C4-2B (cell line): ENCODE measurements at regions not wholly inside any gene's neighbourhood (a gene's known extent, or its start where the extent isn't known, plus 50 kb on each side); places are given as distances from the start of the nearest gene placed in this dataset.

Experiments
- H3K27ac ChIP-seq: fragments of 450-650 bp; 2 replicates; pipeline ENCODE4 v1.5.1; 2017
- CTCF ChIP-seq: fragments of 450-650 bp; conservative IDR thresholded peaks from 2 replicates; pipeline ENCODE4 v1.5.1; 2017; ENCODE audit warnings: mild to moderate bottlenecking
- ZFX ChIP-seq: fragments of 450-650 bp; IDR thresholded peaks from 2 replicates; pipeline ENCODE4 v1.6.1; 2017

GRCh38 chr11:27254744-27255446, 108.1 kb downstream of the CCDC34 start:
- TF ChIP-seq ZFX (no peak), CTCF (no peak)
- H3K27ac ChIP-seq, result no peak overlapping the region

GRCh38 chr11:27253224-27253623, 109.8 kb downstream of the CCDC34 start:
- TF ChIP-seq ZFX, result no peak
- no peak for TF ChIP-seq CTCF
- no peak overlapping the region for H3K27ac ChIP-seq

GRCh38 chr11:27250867-27251665, 111.9 kb downstream of the CCDC34 start:
- no peak overlapping the region for H3K27ac ChIP-seq
- TF ChIP-seq CTCF (no peak), ZFX (no peak)

- no peak overlapping the region for H3K27ac ChIP-seq
- TF ChIP-seq ZFX, result no peak
- TF ChIP-seq CTCF, result no peak
Measured at GRCh38 chr11:27248576-27249509, 114.2 kb downstream of the CCDC34 start.

- H3K27ac ChIP-seq, result no peak overlapping the region
- no peak for TF ChIP-seq ZFX
- no peak for TF ChIP-seq CTCF
Measured at GRCh38 chr11:27247660-27248059, 115.4 kb downstream of the CCDC34 start.

GRCh38 chr11:27246925-27247324, 116.1 kb downstream of the CCDC34 start:
- no peak overlapping the region for H3K27ac ChIP-seq
- TF ChIP-seq ZFX (no peak), CTCF (no peak)
